ENCODE measurements at regions not wholly inside any gene's neighbourhood (a gene's known extent, or its start where the extent isn't known, plus 50 kb on each side); places are given as distances from the start of the nearest gene placed in this dataset.

DNA sequence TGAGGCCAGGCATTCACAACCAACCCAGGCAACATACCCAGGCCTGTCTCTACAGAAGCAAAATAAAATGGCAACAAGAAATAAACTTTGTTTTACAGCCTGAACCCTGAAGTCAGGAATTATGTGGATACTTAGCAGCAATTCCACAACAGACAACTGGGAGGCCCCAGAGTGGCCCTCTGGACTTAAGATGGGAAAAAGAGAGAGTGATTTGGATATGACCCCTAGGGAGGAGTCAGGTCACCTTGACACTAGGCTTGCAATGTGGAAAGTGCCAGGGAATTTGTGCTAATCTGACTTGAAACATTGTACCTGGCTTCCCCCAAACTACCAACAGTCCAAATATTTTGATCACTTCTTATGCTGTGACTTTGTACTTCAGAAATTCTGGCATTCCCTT is 193.1 kb downstream of the PARM1 start:
- H3K4me3 ChIP-seq (ENCODE audit: low read depth, low read length), result no peak overlapping the region
- no peak for DNase-seq (ENCODE audit: low read depth)
- TF ChIP-seq, protein P1, sequence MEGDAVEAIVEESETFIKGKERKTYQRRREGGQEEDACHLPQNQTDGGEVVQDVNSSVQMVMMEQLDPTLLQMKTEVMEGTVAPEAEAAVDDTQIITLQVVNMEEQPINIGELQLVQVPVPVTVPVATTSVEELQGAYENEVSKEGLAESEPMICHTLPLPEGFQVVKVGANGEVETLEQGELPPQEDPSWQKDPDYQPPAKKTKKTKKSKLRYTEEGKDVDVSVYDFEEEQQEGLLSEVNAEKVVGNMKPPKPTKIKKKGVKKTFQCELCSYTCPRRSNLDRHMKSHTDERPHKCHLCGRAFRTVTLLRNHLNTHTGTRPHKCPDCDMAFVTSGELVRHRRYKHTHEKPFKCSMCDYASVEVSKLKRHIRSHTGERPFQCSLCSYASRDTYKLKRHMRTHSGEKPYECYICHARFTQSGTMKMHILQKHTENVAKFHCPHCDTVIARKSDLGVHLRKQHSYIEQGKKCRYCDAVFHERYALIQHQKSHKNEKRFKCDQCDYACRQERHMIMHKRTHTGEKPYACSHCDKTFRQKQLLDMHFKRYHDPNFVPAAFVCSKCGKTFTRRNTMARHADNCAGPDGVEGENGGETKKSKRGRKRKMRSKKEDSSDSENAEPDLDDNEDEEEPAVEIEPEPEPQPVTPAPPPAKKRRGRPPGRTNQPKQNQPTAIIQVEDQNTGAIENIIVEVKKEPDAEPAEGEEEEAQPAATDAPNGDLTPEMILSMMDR (IDR thresholded peaks at IDR 0.05; ENCODE audit: insufficient read depth, low read depth, low read length, missing control alignments), result no peak

DNA sequence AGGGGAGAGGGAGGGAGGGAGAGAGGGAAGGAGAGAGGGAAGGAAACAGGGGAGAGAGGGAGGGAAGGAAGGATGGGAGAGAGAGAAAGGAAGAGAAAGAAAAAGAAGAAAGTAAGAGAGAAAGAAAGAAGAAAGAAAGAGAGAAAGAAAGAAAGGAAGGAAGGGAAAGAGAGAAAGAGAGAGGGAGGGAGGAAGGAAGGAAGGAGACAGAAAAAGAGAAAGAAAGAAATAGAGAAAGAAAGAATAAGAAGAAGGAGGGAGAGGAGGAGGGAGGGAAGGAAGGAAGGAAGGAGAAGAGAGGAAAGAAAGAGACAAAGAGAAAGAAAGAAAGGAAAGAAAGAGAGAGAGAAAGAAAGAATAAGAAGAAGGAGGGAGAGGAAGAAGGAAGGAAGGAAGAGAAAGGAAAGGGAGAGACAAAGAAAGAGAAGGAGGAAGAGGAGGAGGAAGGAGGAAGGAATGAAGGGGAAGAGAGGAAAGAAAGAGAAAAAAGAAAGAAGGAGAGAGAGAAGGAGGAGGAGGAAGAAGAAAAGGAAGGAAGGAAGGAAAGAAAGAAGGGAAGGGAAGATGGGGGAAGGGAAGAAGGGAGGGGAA is 189.6 kb downstream of the PARM1 start:
- TF ChIP-seq, protein P1 (IDR thresholded peaks at IDR 0.05; ENCODE audit: insufficient read depth, low read depth, low read length, missing control alignments), result no peak
- DNase-seq (ENCODE audit: low read depth), result no peak
- no peak overlapping the region for H3K4me3 ChIP-seq (ENCODE audit: low read depth, low read length)

DNA sequence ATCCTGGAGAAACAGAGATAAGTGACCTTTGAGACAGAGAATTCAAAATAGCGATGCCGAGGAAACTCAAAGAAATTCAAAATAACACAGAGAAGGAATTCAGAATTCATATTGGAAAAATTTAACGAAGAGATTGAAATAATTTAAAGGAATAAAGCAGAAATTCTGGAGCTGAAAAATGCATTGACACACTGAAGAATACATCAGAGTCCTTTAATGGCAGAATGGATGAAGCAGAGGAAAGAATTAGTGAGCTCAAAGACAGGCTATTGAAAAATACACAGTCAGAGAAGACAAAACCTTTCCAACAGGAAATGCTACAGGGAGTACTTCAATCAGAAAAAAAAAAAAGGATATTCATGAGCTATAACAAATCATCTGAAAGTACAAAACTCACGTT is 185.8 kb downstream of the PARM1 start:
- TF ChIP-seq, protein P1 (IDR thresholded peaks at IDR 0.05; ENCODE audit: insufficient read depth, low read depth, low read length, missing control alignments), result no peak
- no peak for DNase-seq (ENCODE audit: low read depth)
- no peak overlapping the region for H3K4me3 ChIP-seq (ENCODE audit: low read depth, low read length)

DNA sequence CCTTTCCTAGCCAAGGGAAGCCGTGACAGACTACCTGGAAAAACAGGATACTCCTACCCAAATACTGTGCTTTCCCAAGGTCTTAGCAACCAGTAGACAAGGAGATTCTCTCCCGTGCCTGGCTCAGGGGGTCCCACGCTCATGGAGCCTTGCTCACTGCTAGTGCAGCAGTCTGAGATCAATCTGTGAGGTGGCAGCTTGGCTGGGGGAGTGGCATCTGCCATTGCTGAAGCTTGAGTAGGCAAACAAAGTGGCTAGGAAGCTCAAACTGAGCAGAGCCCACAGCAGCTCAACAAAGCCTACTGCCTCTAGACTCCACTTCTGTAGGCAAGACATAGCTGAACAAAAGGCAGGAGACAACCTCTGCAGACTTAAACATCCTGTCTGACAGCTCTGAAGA is 177.1 kb downstream of the PARM1 start:
- TF ChIP-seq, protein P1 (IDR thresholded peaks at IDR 0.05; ENCODE audit: insufficient read depth, low read depth, low read length, missing control alignments), result no peak
- no peak overlapping the region for H3K4me3 ChIP-seq (ENCODE audit: low read depth, low read length)
- DNase-seq (ENCODE audit: low read depth), result no peak

DNA sequence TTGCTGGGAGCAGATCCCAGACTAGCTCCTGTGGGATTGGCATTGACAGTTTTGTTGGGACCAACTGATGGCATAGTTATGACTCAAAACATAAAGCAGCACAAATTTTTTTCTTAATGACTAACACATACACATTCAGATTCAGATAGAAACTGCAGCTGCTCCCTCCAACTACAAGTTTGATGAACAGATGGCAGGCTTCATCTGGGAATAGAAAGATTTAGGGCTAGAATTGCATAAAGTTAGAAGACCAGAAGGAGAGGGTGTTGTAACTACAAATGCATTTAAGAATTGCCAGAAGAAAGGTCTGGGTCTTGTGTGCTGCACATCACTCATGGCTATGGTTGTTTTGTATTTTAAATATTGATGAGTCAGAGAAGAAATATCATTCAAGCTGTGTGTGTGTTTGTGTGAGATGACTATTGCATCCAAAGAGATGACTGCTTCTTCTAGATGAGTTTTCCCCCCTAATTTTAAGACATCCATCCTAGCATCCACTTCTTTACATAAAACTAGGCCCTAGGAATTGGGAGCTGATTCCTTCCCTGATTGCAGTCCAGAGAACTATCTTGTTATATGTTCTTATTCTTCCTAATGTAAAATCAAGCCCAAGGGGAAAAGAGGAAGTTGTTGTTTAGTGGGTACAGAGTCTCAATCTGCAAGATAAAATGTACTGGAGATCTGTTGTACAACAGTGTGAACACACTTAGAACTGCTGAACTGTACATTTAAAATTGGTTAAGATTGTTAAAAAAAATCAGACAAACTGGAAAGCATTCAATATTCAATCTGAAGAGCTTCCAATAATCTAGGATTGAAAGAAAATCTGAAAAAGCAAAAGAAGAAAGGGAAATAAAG is 175.1 kb downstream of the PARM1 start:
- no peak for DNase-seq (ENCODE audit: low read depth)
- no peak overlapping the region for H3K4me3 ChIP-seq (ENCODE audit: low read depth, low read length)

DNA sequence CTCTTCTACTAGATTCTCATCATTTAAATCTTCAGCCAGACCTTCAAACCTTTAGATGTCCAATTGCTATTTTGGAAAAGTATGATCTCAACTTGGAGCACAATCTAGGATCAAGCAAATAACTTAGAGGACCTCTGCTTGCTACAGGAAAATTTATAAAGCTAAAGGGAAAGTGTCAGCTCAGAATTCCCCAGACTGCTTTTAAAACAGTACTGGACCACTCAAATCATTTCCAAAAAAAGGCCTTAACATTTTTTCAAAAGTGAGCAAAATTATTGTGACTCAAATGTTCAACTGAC is 169.8 kb downstream of the PARM1 start:
- no peak overlapping the region for H3K4me3 ChIP-seq (ENCODE audit: low read depth, low read length)
- DNase-seq (ENCODE audit: low read depth), result no peak
- TF ChIP-seq, protein P1 (IDR thresholded peaks at IDR 0.05; ENCODE audit: insufficient read depth, low read depth, low read length, missing control alignments), result no peak

More for the DNA sequence above, 175.1 kb downstream of the PARM1 start:
- TF ChIP-seq, protein P1 (IDR thresholded peaks at IDR 0.05; ENCODE audit: insufficient read depth, low read depth, low read length, missing control alignments), result no peak
